LoVo (cell line): ENCODE measurements at regions not wholly inside any gene's neighbourhood (a gene's known extent, or its start where the extent isn't known, plus 50 kb on each side); places are given as distances from the start of the nearest gene placed in this dataset.

Experiments
- DNase-seq: peaks from one replicate; pipeline ENCODE4 v3.0.0-alpha.2; 2016; ENCODE audit warnings: low spot score

DNA sequence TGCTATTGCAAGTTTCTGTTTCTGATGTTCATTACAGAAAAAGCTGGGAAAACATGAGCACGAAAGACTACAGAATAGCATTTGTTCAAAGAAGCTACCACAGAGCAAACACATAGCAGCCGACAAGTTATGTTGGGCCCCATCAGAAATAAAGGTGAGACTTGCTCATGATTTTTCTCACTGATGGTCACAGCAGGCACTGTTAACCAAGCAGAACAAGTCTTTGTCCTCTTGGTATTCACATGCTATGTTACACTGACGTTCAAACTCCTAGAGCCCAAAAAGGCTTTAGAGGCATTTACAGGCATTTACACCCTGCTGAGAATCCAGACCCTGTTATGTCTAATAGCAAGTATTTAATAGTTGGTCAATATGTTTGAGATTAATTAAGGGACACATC lies 235.0 kb upstream of the HNMT start:
- no peak for DNase-seq

GRCh38 chr2:137737559-137737958 lies 226.7 kb upstream of the HNMT start:
- no peak for DNase-seq

- no peak for DNase-seq
Measured at GRCh38 chr2:137741784-137742362, 222.4 kb upstream of the HNMT start.

DNA sequence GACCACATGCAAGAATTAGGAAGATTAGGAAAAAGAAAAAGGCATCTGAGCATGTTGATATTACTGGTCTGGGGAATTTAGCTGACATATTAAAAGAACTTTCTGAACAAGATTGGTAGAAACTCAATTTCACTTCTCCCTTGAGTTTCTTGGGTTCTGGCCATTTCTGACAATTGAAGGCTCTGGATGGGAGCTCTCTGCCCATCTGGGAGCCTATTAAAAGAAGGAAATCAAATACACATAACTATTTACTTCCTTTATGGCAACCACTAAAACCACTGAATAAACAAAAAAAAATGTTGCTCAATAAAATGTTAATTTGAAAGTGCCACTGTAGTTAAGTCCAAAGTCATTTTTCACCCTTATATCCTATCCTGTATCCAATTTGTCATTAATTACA lies 216.8 kb upstream of the HNMT start:
- DNase-seq = no peak

DNA sequence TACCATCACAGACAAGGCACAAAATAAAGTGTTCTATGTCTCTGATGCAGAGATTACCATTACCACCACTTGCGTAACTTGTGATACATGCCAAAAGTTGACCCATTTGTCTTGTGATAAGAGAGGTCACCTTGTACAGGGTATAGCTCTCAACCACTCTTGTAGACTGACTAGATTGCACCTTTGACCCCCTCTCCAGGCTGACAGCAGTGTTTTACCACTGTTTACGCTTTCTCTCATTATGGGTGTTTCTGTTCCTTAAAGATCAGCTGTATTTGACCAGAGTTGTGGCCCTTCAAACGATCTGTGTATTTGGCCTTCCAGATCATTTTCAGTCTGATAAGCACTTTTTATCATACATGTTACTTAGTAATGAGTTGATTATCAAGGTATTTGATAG lies 215.7 kb upstream of the HNMT start:
- no peak for DNase-seq

GRCh38 chr2:137764646-137765045 lies 199.6 kb upstream of the HNMT start:
- no peak for DNase-seq

DNA sequence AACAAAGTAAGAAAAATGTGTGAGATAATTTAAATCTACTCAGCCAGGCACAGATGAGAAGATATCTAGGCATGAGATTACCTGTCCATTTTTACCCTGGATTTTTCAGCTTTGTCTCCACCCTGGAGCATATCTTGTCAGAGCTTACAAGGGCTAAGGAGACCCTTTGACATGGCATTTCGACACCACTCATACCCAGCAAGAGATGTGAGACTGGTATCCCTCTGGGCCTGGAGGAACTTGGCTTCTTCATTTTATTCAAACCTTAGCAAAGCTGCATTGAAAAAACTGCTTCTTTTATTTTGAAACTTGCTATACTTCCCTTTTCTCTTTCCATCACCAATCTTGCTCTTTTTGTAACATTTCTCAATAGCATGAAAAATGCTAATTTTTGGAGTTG lies 194.9 kb upstream of the HNMT start:
- DNase-seq = no peak

DNA sequence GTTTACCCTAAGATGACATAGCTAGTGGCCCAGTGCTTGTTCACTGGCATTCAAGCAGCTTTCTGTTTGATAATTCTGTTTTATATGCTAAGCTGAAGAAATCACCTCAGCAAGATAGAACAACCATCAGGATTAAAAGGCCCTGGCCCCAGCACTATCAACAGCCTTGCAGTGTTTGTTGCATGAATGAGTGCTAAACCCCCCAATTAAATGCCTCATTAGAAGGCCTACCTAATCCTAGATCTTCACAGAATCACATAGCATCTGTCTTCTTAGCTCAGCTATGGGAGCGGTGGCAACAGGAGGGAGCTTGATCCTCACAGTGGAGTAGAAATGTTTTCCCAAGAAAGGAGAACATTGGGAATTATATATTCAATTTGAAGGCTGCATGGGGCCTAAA lies 194.1 kb upstream of the HNMT start:
- DNase-seq = no peak

DNA sequence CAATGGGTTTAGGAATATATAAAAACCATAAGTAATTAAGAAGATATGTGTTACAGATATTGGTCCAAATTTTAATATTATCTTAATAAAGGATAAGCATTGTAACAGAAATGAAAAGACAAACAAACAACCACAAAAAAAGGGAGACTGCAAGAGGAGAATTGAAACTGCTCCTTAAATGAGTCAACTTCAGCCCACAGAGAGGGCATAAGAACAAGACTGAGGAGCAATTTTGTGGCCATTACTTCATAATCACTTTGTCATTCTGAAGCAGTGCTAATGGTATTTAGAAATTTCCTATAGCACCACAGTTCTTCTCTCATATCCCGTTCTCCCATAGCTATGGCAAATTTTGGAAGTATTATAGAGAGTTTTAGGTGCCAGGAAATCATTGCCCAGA lies 193.2 kb upstream of the HNMT start:
- DNase-seq = no peak

DNA sequence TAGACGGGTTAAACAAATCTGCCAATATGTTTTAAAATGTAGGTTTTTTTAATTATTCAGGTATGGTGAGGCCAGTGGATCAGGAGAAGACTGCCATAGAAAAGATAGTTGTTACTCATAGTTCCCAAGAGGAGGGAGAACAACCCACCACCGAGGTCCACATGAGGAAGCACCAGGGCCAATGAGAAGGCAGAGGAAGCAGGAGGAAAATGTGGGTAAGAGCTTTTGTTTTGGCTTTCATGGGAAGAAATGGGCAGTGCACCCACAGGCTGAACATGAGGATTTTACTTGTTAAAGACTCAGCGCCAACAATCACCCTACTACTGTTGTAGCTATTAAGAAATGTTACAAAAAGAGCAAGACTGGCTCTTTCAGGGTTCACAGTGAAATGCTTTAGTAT lies 191.8 kb upstream of the HNMT start:
- no peak for DNase-seq

GRCh38 chr2:137775529-137775928 lies 188.7 kb upstream of the HNMT start:
- DNase-seq = no peak

- no peak for DNase-seq
Measured at GRCh38 chr2:137776697-137777096, 187.6 kb upstream of the HNMT start.

- no peak for DNase-seq
Measured at GRCh38 chr2:137797641-137798040, 166.6 kb upstream of the HNMT start.

GRCh38 chr2:137799600-137799999 lies 164.7 kb upstream of the HNMT start:
- DNase-seq = no peak

DNA sequence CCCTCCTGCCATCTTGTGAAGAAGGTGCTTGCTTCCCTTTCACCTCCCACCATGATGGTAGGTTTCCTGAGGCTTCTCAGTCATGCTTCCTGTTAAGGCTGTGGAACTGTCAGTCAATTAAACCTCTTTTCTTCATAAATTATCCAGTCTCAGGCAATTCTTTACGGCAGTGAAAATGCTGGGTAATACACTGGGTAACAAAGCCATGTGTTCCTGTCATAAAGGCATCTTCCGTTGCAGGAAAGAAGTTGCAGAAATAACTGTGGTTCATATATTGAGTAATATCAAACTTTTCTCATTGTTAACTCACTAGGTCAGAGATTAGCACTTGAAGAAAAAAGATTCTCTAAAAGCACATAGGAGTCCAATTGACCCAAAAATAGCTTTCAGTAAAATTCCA lies 163.9 kb upstream of the HNMT start:
- no peak for DNase-seq

GRCh38 chr2:137801228-137801627 lies 163.0 kb upstream of the HNMT start:
- DNase-seq = no peak

- no peak for DNase-seq
Measured at GRCh38 chr2:137802038-137802437, 162.2 kb upstream of the HNMT start.

GRCh38 chr2:137806068-137806805 lies 158.0 kb upstream of the HNMT start:
- DNase-seq = no peak

DNA sequence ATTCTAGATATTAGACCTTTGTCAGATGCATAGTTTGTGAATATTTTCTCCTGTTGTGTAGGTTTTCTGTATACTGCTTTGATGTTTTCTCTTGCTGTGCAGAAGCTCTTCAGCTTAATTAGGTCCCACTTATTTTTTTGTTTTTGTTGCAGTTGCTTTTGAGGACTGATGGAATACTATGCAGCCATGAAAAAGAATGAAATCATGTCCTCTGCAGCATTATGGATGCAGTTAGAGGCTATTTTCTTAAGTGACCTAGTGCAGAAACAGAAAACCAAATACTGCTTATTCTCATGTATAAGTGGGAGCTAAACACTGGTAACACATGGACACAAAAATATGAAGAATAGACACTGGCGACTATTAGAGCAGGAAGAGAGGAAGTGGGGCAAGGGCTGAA lies 155.0 kb upstream of the HNMT start:
- no peak for DNase-seq

DNA sequence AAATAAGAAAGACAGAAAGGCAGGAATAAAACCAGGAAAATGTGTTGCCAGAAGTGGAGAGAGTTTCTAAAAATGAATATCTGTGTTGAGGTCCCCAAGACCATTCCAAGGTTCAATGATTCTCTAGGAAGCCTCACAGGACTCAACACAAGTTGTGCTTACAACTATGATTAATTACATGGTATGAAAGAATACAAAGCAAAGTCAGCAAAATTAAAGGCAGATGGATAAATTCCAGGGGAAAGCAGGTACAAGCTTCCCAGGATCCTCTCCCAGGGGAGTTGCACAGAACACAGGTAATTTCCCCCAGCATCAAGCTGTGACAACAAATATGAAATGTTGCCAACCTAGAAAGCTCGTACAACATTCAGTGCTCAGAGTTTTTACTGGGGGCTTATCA lies 154.4 kb upstream of the HNMT start:
- DNase-seq = no peak

DNA sequence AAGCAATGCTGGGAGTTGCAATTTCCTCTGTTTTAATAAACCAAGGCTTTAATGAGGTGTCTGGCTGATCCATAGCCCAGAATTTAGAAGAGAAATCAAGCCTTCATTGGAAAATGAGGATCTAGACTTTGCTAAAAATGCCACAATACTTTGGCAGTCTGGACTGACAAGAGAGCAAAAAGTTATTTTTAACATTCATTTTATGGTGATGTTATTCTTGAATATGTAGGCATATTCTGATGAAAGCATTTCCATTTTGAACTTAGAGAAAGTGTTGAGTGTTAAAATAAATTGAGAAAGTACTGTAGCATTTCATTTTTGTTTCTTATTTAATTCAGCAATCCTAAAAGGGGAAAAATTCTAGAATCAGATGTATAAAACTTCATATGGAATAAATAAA lies 151.8 kb upstream of the HNMT start:
- DNase-seq = no peak

GRCh38 chr2:137813176-137813575 lies 151.1 kb upstream of the HNMT start:
- DNase-seq = no peak

- no peak for DNase-seq
Measured at GRCh38 chr2:137817058-137817457, 147.2 kb upstream of the HNMT start.

- DNase-seq = no peak
Measured at GRCh38 chr2:137823196-137823595, 141.1 kb upstream of the HNMT start.
